ENCODE measurements at regions not wholly inside any gene's neighbourhood (a gene's known extent, or its start where the extent isn't known, plus 50 kb on each side); places are given as distances from the start of the nearest gene placed in this dataset.

DNA sequence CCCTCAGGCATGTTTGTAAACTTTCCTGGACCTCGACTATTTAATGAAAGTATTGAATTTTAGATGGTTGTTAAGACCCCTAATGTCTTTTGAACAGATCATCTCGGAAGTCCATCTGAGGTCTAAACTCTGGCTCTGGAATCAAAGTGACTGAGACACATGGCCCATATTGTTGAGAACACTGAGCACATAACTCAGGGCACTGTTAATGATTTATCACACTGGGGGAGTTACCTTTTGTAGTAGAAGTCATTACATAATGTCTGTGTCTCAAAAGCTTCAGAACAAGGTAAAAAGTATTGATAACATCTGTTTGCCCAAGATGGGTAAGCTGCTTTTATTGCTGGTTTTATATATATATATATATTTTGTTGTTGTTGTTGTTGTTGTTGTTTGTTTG lies 103.4 kb upstream of the HS3ST1 start:
- TF ChIP-seq STAT5B (CRISPR knock-in tag; IDR thresholded peaks at IDR 0.05) (no peak), RAD21 (CRISPR knock-in tag; IDR thresholded peaks at IDR 0.05) (no peak), ZBTB3 (CRISPR knock-in tag; IDR thresholded peaks at IDR 0.05; ENCODE audit: borderline replicate concordance, low read depth) (no peak), THYN1 (CRISPR knock-in tag; IDR thresholded peaks at IDR 0.05; ENCODE audit: borderline replicate concordance, low read depth) (no peak), HNRNPK (IDR thresholded peaks at IDR 0.05; ENCODE audit: low read depth, low read length, poor library complexity, severe bottlenecking) (no peak), GTF2F1 (IDR thresholded peaks at IDR 0.05; ENCODE audit: low read length) (no peak), SRF (IDR thresholded peaks at IDR 0.05; ENCODE audit: low read depth, low read length) (no peak), MAFG (CRISPR knock-in tag; IDR thresholded peaks at IDR 0.05) (no peak)
- TF ChIP-seq, protein P1, sequence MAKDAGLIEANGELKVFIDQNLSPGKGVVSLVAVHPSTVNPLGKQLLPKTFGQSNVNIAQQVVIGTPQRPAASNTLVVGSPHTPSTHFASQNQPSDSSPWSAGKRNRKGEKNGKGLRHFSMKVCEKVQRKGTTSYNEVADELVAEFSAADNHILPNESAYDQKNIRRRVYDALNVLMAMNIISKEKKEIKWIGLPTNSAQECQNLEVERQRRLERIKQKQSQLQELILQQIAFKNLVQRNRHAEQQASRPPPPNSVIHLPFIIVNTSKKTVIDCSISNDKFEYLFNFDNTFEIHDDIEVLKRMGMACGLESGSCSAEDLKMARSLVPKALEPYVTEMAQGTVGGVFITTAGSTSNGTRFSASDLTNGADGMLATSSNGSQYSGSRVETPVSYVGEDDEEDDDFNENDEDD (CRISPR knock-in tag; IDR thresholded peaks at IDR 0.05; ENCODE audit: borderline replicate concordance) = no peak
- TF ChIP-seq, protein P2, sequence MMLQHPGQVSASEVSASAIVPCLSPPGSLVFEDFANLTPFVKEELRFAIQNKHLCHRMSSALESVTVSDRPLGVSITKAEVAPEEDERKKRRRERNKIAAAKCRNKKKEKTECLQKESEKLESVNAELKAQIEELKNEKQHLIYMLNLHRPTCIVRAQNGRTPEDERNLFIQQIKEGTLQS (CRISPR knock-in tag; IDR thresholded peaks at IDR 0.05) = no peak
- TF ChIP-seq, protein P3, sequence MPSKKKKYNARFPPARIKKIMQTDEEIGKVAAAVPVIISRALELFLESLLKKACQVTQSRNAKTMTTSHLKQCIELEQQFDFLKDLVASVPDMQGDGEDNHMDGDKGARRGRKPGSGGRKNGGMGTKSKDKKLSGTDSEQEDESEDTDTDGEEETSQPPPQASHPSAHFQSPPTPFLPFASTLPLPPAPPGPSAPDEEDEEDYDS (CRISPR knock-in tag; IDR thresholded peaks at IDR 0.05) = no peak
- TF ChIP-seq, protein P4, sequence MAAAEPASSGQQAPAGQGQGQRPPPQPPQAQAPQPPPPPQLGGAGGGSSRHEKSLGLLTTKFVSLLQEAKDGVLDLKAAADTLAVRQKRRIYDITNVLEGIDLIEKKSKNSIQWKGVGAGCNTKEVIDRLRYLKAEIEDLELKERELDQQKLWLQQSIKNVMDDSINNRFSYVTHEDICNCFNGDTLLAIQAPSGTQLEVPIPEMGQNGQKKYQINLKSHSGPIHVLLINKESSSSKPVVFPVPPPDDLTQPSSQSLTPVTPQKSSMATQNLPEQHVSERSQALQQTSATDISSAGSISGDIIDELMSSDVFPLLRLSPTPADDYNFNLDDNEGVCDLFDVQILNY (CRISPR knock-in tag; conservative IDR thresholded peaks at IDR 0.05) = no peak
- TF ChIP-seq, protein P5, sequence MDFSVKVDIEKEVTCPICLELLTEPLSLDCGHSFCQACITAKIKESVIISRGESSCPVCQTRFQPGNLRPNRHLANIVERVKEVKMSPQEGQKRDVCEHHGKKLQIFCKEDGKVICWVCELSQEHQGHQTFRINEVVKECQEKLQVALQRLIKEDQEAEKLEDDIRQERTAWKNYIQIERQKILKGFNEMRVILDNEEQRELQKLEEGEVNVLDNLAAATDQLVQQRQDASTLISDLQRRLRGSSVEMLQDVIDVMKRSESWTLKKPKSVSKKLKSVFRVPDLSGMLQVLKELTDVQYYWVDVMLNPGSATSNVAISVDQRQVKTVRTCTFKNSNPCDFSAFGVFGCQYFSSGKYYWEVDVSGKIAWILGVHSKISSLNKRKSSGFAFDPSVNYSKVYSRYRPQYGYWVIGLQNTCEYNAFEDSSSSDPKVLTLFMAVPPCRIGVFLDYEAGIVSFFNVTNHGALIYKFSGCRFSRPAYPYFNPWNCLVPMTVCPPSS (IDR thresholded peaks at IDR 0.05) = no peak
- TF ChIP-seq, protein P6, sequence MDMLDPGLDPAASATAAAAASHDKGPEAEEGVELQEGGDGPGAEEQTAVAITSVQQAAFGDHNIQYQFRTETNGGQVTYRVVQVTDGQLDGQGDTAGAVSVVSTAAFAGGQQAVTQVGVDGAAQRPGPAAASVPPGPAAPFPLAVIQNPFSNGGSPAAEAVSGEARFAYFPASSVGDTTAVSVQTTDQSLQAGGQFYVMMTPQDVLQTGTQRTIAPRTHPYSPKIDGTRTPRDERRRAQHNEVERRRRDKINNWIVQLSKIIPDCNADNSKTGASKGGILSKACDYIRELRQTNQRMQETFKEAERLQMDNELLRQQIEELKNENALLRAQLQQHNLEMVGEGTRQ (IDR thresholded peaks at IDR 0.05; ENCODE audit: low read depth, low read length) = no peak
- TF ChIP-seq, protein P6 (CRISPR knock-in tag; IDR thresholded peaks at IDR 0.05; ENCODE audit: borderline replicate concordance) = no peak

All from HepG2 (cell line).